ENCODE measurements at regions not wholly inside any gene's neighbourhood (a gene's known extent, or its start where the extent isn't known, plus 50 kb on each side); places are given as distances from the start of the nearest gene placed in this dataset.

GRCh38 chr5:6251565-6252102 is 126.7 kb downstream of the MED10 start:
- TF ChIP-seq CTCF (IDR thresholded peaks at IDR 0.05) (no peak), POLR2AphosphoS5 (IDR thresholded peaks at IDR 0.05) (no peak)

All from gastroesophageal sphincter (tissue), 3 donors.